ENCODE measurements at regions not wholly inside any gene's neighbourhood (a gene's known extent, or its start where the extent isn't known, plus 50 kb on each side); places are given as distances from the start of the nearest gene placed in this dataset.

DNA sequence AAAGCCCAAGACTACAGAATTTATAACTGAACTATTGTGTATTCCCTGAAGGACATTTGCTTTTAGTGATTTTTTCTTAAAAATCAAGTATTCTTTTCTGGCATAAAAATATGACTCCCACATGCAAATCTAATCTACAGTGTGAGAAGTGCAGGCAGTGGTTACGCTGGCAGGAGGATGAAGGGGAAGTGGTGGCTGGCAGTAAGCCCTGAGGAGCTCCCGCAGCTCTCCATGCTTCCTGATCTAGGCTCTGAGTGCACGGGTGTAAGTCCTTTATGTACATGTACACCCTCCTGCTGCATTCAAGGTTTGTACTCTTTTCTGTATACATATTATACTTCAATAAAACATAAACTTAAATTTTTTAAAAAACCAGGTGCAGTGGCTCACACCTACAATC is 67.5 kb upstream of the PRDX6 start:
- H3K9me3 ChIP-seq (ENCODE audit: insufficient read depth, low read length), result no peaks in the 10 kb centered on the region

DNA sequence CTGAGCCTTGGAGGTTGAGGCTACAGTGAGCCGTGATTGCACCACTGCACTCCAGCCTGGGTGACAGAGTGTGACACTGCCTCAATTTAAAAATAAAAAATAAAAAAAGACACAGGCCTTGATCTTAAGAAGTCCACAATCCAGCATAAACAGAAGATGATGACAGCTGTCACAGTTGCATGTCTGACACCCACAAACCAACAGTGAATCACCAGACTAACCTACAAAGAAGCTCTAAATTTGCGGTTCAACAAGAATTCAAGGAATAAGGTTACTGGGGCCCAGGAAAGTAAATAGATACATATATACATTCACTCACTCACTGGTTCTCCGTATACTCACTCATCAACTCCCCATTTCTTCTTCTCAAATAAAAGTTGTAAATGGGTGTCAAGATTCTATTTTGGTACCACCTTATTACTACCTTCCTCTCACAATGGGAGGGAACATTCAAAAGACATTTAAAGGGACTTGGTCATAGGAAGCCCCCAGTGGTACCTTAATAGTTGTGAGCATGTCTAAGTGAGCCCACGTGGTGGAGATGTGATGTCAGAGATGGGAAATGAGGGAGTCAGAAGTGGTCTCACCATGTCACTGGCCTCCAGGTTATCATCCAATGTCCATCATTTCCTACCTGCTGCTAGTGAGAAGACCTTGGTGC is 66.9 kb upstream of the PRDX6 start:
- Histone ChIP-seq H3K79me2 (ENCODE audit: low read length) (no peaks in the 10 kb centered on the region), H2AFZ (ENCODE audit: low read depth, low read length) (peak overlapping the region; percentile 2; the same call in 1 of the 2 replicates), H3K27ac (ENCODE audit: low read length) (peak overlapping the region; percentile 86), H4K20me1 (ENCODE audit: insufficient read depth, low read length) (no peaks in the 10 kb centered on the region), H3K27me3 (ENCODE audit: low read depth, low read length) (no peaks in the 10 kb centered on the region), H3K9ac (ENCODE audit: low read length) (peak overlapping the region; percentile 70), H3K4me2 (ENCODE audit: low read length) (peak overlapping the region; percentile 73), H3K4me1 (ENCODE audit: low read length) (peaks cover 95% of the 10 kb centered on the region), H3K36me3 (replicated peaks; ENCODE audit: low read depth, low read length) (no peaks in the 10 kb centered on the region), H3K4me3 (ENCODE audit: low read length) (peak overlapping the region; percentile 46), H3K9me3 (ENCODE audit: insufficient read depth, low read length) (no peaks in the 10 kb centered on the region)
- TF ChIP-seq EZH2phosphoT487 (IDR thresholded peaks at IDR 0.05; ENCODE audit: low read depth) (no peak), CTCF (IDR thresholded peaks at IDR 0.05; ENCODE audit: low read depth, low read length) (no peak)

More for the DNA sequence above, 67.5 kb upstream of the PRDX6 start:
- Histone ChIP-seq H3K4me1 (ENCODE audit: low read length) (peaks cover 89% of the 10 kb centered on the region), H2AFZ (ENCODE audit: low read depth, low read length) (no peak overlapping the region), H3K36me3 (replicated peaks; ENCODE audit: low read depth, low read length) (no peaks in the 10 kb centered on the region), H3K27ac (ENCODE audit: low read length) (peak overlapping the region; percentile 86), H3K4me2 (ENCODE audit: low read length) (peak overlapping the region; percentile 73), H3K27me3 (ENCODE audit: low read depth, low read length) (no peaks in the 10 kb centered on the region), H3K9ac (ENCODE audit: low read length) (peak overlapping the region; percentile 70), H3K79me2 (ENCODE audit: low read length) (no peaks in the 10 kb centered on the region), H3K4me3 (ENCODE audit: low read length) (peak overlapping the region; percentile 46), H4K20me1 (ENCODE audit: insufficient read depth, low read length) (no peaks in the 10 kb centered on the region)
- no peak for TF ChIP-seq EZH2phosphoT487 (IDR thresholded peaks at IDR 0.05; ENCODE audit: low read depth)
- TF ChIP-seq CTCF (IDR thresholded peaks at IDR 0.05; ENCODE audit: low read depth, low read length), result no peak

GRCh38 chr1:173410794-173411236 is 66.3 kb upstream of the PRDX6 start:
- TF ChIP-seq EZH2phosphoT487 (IDR thresholded peaks at IDR 0.05; ENCODE audit: low read depth) (no peak), CTCF (IDR thresholded peaks at IDR 0.05; ENCODE audit: low read depth, low read length) (no peak)
- Histone ChIP-seq H2AFZ (ENCODE audit: low read depth, low read length) (peak overlapping the region; percentile 2; the same call in 1 of the 2 replicates), H3K36me3 (replicated peaks; ENCODE audit: low read depth, low read length) (peaks cover 4% of the 10 kb centered on the region), H3K4me2 (ENCODE audit: low read length) (peak overlapping the region; percentile 73), H3K4me3 (ENCODE audit: low read length) (peak overlapping the region; percentile 46), H3K9me3 (ENCODE audit: insufficient read depth, low read length) (no peaks in the 10 kb centered on the region), H3K9ac (ENCODE audit: low read length) (peak overlapping the region; percentile 70), H3K4me1 (ENCODE audit: low read length) (peaks cover 96% of the 10 kb centered on the region), H4K20me1 (ENCODE audit: insufficient read depth, low read length) (no peaks in the 10 kb centered on the region), H3K27ac (ENCODE audit: low read length) (peak overlapping the region; percentile 86), H3K27me3 (ENCODE audit: low read depth, low read length) (no peaks in the 10 kb centered on the region), H3K79me2 (ENCODE audit: low read length) (no peaks in the 10 kb centered on the region)

- Histone ChIP-seq H2AFZ (ENCODE audit: low read depth, low read length) (no peak overlapping the region), H3K4me1 (ENCODE audit: low read length) (peaks cover 95% of the 10 kb centered on the region), H3K9me3 (ENCODE audit: insufficient read depth, low read length) (no peaks in the 10 kb centered on the region), H3K9ac (ENCODE audit: low read length) (peak overlapping the region; percentile 69; the same call in 1 of the 2 replicates), H3K4me2 (ENCODE audit: low read length) (peak overlapping the region; percentile 69), H3K79me2 (ENCODE audit: low read length) (no peaks in the 10 kb centered on the region), H3K36me3 (replicated peaks; ENCODE audit: low read depth, low read length) (peaks cover 4% of the 10 kb centered on the region), H3K27ac (ENCODE audit: low read length) (peak overlapping the region; percentile 89), H4K20me1 (ENCODE audit: insufficient read depth, low read length) (no peaks in the 10 kb centered on the region), H3K4me3 (ENCODE audit: low read length) (no peak overlapping the region), H3K27me3 (ENCODE audit: low read depth, low read length) (no peaks in the 10 kb centered on the region)
- TF ChIP-seq EZH2phosphoT487 (IDR thresholded peaks at IDR 0.05; ENCODE audit: low read depth), result no peak
- no peak for TF ChIP-seq CTCF (IDR thresholded peaks at IDR 0.05; ENCODE audit: low read depth, low read length)
Measured at GRCh38 chr1:173411835-173412742, 65.0 kb upstream of the PRDX6 start.
